ENCODE measurements at regions not wholly inside any gene's neighbourhood (a gene's known extent, or its start where the extent isn't known, plus 50 kb on each side); places are given as distances from the start of the nearest gene placed in this dataset.

DNA sequence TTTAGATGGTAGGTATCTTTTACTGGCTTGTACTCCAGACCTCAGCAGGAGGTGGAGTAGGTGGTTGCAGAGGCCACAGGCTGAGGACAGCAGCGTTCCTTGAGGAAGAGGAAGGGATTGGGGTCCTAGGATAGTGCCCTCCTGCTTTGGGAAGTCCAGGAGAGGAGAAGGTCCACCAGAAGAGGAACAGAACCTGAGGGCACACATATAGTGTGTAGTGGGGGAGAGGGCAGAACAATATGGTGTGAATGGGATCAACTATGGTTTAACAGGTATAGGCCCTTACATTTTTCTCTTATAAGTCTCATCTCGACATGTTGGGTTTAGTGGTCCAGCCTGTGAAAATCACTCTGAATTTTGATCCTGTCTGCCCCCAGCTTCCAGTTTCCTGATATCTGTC lies 229.1 kb upstream of the ZBED5 start:
- no peak for TF ChIP-seq GATA2 (IDR thresholded peaks at IDR 0.05; ENCODE audit: low read depth, low read length)
- TF ChIP-seq GATA3 (IDR thresholded peaks at IDR 0.05; ENCODE audit: low read depth, low read length), result no peak

All from SH-SY5Y (cell line).